Embryonic facial prominence (tissue), 1 donor: ENCODE measurements at regions not wholly inside any gene's neighbourhood (a gene's known extent, or its start where the extent isn't known, plus 50 kb on each side); places are given as distances from the start of the nearest gene placed in this dataset.
"Not testable (repeated sequence)": the region's sequence is repeated elsewhere in the genome, so short reads cannot be mapped to it uniquely, and the experiment has no call there.

ENCODE experiments used
- DNase-seq: peaks from one replicate; pipeline ENCODE4 v3.0.0-alpha.2; 2016; ENCODE audit errors: extremely low spot score

DNA sequence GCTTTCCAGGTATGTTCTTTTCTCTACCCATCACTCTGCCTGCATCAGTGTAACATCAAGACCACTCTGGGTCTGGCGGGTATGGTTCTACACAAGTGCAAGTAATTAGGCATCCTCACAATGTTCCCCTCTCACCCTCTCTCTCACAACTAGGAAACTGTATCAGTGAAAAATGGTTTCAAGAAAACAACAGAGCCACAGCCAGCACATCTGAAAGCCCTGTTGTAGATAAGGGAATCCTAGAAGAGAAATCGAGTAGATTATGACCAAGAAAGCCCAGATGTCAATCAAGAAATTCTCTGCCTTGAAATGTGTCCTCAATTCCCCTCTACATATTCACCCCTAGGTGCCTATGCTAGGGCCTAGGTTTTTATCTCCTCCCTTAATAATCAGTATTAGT is 281.3 kb upstream of the ANKRD50 start:
- no peak for DNase-seq

DNA sequence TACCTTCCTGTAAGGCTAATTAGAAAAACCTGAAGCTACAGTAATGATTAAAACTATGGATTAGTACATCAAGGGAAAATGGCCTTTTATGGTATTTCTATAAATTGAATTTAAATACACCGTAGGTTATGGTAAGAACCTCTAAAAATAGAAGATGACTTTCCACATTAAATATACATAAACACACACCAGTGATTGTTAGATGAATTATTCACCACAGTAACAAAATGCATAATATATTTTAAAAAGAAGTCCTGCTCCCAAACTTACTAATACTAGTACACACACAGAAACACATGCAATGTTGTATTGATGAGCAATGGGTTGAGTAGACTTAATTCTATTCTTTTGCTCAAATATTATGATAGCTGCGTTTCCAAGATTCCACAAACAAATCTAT is 277.9 kb upstream of the ANKRD50 start:
- DNase-seq: no peak

- no peak for DNase-seq
Measured at GRCh38 chr4:124980276-124980752, 267.8 kb upstream of the ANKRD50 start.

GRCh38 chr4:124978536-124978935 is 266.0 kb upstream of the ANKRD50 start:
- not testable (repeated sequence) for DNase-seq

DNA sequence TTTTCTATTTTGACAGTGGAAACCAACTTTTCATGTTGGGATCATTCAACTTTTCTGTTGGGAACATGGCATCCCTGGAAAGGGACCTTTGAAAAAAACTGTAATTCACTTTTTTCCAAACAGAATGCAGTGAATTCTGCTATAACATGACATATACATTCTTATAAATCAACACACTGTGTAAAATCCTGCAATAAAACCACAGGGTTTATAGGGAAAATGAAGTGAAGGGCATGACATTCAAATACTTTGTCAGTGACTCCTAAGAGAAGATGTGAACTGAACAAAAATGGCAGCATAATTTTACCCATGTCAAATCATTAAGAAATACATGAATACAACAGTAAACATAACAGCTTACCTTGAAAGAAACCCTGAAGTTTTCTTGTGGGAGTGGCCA is 264.5 kb upstream of the ANKRD50 start:
- no peak for DNase-seq

DNA sequence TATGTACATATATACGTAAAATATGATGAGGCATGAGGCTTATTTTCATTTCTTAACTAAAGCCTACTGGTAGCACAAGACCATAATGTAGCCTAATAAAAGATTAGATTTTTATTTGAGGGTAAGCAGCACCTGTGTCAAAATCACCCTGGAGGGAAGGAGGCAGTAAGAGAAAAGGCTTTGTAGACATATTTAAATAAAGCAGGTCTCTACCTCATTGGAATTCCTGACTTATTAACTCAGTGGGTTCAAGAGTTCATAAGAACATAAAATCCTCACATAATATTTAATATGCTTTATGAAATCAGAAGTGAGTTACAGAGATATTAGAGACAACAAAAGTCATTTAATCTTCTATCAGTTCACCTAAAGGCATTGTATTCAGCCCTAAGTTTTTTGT is 261.6 kb upstream of the ANKRD50 start:
- DNase-seq: no peak

DNA sequence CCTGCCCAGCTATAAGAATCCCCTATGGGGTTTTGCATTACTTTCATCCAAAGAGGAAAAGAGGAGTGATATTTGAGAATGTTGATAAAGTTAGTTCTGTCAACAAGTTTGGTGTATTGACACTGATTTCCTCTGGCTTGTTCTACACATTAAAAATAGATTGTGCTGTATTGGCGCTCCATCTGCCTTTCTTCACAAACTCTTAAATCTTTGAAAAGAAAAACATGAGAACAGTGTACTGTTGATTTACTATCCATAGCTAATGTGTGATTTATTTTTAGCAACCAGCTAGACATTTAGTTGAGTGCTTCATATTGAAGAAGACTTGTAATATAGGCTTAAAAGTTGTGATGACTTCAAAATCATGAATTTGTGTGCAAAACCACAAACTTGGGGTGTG is 261.2 kb upstream of the ANKRD50 start:
- DNase-seq: no peak

GRCh38 chr4:124970011-124970410 is 257.5 kb upstream of the ANKRD50 start:
- DNase-seq: no peak

GRCh38 chr4:124965497-124965891 is 253.0 kb upstream of the ANKRD50 start:
- DNase-seq: no peak

- DNase-seq: no peak
Measured at GRCh38 chr4:124964852-124965496, 252.4 kb upstream of the ANKRD50 start.

DNA sequence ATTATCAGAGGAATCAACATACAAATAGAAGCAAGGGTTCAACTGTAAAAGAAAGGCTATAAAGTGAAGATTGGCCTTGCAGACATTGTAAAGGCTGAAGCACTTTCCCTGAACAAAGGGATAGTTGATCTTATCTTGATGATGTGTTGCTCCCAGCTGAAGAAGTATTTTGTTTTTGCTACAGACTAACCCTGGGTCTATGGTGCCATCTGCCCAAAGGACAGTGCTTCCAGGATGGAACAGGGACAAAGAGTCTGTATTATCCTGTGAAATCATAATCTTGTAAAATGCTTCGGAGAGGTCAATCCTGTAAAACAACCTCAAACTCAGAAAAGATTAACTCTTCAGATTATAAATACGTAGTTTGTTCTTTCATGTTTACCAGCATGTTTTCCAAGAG is 251.7 kb upstream of the ANKRD50 start:
- DNase-seq: no peak

GRCh38 chr4:124961138-124961750 is 248.7 kb upstream of the ANKRD50 start:
- DNase-seq: no peak

DNA sequence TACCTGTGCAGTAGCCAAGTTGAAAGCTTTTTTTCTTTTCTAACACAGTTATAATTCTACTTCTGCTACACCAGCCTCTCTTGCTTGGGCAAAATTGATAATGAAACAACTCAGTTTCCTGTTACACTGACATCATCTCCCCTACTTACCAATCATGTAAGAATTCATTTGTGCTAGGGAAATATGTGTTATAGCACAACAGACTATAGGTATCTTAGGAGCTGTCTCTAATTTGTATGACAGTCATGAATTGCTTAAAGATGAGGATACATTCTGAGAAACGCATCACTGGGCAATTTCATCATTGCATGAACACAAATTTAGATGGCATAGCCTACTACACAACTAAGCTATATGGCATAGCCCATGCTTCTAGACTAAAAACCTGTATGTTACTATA is 246.3 kb upstream of the ANKRD50 start:
- DNase-seq: no peak

DNA sequence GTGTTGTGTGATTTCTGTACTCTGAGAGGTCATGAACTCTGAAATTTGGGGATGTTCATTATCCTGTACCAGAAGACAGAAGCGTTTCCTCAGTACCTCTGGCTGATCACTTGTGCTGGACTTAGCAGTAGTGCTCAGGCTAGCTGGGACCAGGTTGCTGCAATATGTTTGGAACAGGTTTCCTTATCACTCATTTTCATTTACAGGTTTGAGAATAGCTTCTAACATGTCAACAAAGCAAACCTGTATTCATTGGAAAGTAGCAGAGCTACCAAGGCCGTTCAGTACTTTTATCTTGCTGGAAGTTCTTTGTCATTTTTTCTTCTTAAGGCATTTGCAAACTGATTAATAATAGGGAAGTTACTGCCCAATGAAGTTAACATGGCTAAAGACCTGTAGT is 242.9 kb upstream of the ANKRD50 start:
- no peak for DNase-seq

GRCh38 chr4:124954046-124954445 is 241.5 kb upstream of the ANKRD50 start:
- DNase-seq: no peak

DNA sequence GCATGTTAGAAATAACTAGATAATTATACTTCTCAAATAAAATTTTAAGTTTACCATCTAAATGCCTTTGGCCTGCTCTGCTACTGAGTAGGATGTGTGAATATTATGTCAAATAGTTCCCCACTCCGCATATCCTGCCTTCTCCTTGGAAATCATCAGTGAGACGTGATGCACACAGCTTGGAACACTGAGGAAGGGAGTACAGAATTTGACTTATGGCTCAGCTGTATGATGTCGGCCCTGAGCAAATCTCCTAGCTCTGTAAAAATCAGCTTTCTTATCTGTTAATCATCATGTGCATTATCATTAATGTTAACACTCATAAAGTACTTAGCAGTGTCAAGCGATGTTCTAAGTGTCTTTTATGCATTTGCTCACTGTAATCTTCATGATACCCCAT is 241.0 kb upstream of the ANKRD50 start:
- DNase-seq: no peak

GRCh38 chr4:124953061-124953460 is 240.5 kb upstream of the ANKRD50 start:
- DNase-seq: no peak

DNA sequence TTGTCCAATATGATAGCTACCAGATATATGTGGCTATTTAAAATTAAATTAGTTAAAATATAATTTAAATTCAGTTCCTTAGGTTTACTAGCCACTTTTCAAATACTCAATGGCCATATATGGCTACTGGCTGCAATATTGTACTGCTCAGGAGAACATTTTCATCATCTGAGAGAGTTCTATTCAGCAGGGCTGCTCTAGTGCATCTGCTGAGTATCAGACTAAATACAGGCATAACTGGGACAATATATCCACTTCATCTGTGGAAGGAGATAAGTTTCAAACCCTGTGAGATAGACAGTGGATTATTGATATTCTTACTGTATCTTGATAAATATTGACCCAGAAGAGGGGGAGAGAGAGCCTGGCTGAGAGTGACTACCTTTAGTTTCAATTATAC is 240.1 kb upstream of the ANKRD50 start:
- no peak for DNase-seq

GRCh38 chr4:124948976-124949597 is 236.6 kb upstream of the ANKRD50 start:
- no peak for DNase-seq

DNA sequence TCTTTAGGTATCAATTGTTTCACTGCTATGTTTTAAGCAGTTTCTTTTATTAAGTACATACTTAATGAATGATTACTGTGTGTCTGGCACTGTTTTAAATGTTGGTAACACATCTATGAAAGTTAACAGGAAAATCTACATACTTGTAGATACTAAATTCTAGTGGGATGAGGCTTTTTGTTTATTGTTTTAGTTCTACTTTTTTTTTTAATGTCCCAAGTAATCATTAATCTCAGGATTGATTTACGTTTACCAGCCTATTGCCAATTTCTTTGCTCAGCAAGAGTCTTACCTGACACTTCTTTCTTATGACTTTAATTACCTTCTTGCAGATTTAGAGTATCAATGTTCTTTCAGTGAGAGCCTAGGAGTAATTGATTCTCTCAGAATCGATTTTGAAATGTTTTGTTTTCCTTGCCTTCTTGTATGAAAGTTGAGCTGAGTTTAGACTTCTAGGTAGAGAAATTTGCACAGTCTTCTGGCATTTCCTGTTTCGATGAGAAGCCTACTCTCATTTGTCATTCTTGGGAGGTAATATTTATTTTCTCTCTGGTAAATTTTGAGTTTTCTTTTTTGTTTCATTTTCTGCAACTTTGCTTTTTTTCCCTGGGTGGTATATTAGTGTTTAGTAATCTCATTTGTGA is 235.2 kb upstream of the ANKRD50 start:
- no peak for DNase-seq

GRCh38 chr4:124946696-124947095 is 234.2 kb upstream of the ANKRD50 start:
- DNase-seq: no peak

- DNase-seq: no peak
Measured at GRCh38 chr4:124945422-124945821, 232.9 kb upstream of the ANKRD50 start.

DNA sequence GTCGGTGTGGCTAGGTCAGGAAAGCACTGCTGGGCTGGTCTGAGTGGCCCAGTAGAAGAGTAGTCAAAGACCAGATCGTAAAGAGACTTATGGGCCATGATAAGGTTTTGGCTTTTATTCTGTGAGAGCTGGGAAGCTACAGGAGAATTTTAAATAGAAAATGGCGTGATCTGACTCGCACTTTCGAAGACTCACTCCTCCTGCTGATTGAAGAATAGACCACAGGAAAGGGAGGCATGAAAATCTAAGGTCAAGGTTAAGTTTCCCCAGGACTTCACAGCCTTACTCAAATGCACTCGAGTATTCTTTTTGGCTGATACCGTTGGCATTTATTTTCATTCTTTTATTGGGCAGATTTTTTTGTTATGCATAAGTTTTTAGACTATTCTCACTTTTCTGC is 231.4 kb upstream of the ANKRD50 start:
- DNase-seq: no peak
